ENCODE measurements at regions not wholly inside any gene's neighbourhood (a gene's known extent, or its start where the extent isn't known, plus 50 kb on each side); places are given as distances from the start of the nearest gene placed in this dataset.

DNA sequence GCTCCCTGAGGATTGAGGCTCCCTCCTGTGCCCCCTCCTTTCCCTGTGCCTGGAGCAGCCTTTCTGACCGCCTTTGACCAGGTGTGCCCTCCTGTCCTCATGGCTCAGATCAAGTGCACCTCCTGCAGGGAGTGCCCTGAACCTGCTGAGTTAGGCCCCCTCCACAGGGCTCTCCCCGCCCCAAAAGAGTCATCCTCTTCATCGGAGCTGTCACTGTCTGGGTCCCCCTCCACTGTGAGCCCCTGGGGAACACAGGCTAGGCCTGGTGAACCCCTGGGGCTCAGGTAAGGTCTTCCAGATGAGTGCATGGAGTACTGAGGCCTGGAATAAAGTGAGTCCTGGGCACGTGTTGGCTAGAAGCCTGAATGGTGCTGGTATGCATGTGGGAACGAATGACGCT, 173.5 kb downstream of the INHBB start:
- TF ChIP-seq, protein P1, sequence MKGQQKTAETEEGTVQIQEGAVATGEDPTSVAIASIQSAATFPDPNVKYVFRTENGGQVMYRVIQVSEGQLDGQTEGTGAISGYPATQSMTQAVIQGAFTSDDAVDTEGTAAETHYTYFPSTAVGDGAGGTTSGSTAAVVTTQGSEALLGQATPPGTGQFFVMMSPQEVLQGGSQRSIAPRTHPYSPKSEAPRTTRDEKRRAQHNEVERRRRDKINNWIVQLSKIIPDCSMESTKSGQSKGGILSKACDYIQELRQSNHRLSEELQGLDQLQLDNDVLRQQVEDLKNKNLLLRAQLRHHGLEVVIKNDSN (IDR thresholded peaks at IDR 0.05): no peak
- TF ChIP-seq CEBPB (IDR thresholded peaks at IDR 0.05): no peak
- no peak for TF ChIP-seq RAD21 (IDR thresholded peaks at IDR 0.05; ENCODE audit: low read depth)
- TF ChIP-seq TEAD4 (IDR thresholded peaks at IDR 0.05): no peak
- no peak for TF ChIP-seq YY1 (IDR thresholded peaks at IDR 0.05; ENCODE audit: low read depth)
- no peak for TF ChIP-seq REST (IDR thresholded peaks at IDR 0.05; ENCODE audit: low read depth)
- TF ChIP-seq NFIC (IDR thresholded peaks at IDR 0.05): no peak
- no peak for TF ChIP-seq CREB1 (IDR thresholded peaks at IDR 0.05; ENCODE audit: low read depth)
- no peak for TF ChIP-seq EGR1 (IDR thresholded peaks at IDR 0.05)
- TF ChIP-seq ZBTB7A (IDR thresholded peaks at IDR 0.05; ENCODE audit: low read depth): no peak
- TF ChIP-seq TCF12 (IDR thresholded peaks at IDR 0.05; ENCODE audit: low read depth): no peak
- TF ChIP-seq FOXM1 (IDR thresholded peaks at IDR 0.05; ENCODE audit: borderline replicate concordance, low read depth): no peak
- TF ChIP-seq TAF1 (IDR thresholded peaks at IDR 0.05; ENCODE audit: low read depth): no peak
- TF ChIP-seq, protein P2, sequence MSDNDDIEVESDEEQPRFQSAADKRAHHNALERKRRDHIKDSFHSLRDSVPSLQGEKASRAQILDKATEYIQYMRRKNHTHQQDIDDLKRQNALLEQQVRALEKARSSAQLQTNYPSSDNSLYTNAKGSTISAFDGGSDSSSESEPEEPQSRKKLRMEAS (IDR thresholded peaks at IDR 0.05): no peak
- TF ChIP-seq EP300 (IDR thresholded peaks at IDR 0.05; ENCODE audit: borderline replicate concordance): no peak

- TF ChIP-seq EP300 (IDR thresholded peaks at IDR 0.05; ENCODE audit: borderline replicate concordance) (no peak), RAD21 (IDR thresholded peaks at IDR 0.05; ENCODE audit: low read depth) (no peak), ZBTB7A (IDR thresholded peaks at IDR 0.05; ENCODE audit: low read depth) (no peak), REST (IDR thresholded peaks at IDR 0.05; ENCODE audit: low read depth) (no peak), NFIC (IDR thresholded peaks at IDR 0.05) (no peak), CREB1 (IDR thresholded peaks at IDR 0.05; ENCODE audit: low read depth) (no peak), TCF12 (IDR thresholded peaks at IDR 0.05; ENCODE audit: low read depth) (no peak)
- TF ChIP-seq, protein P1 (IDR thresholded peaks at IDR 0.05): no peak
Observed at GRCh38 chr2:120520454-120520853, 174.5 kb downstream of the INHBB start.

DNA sequence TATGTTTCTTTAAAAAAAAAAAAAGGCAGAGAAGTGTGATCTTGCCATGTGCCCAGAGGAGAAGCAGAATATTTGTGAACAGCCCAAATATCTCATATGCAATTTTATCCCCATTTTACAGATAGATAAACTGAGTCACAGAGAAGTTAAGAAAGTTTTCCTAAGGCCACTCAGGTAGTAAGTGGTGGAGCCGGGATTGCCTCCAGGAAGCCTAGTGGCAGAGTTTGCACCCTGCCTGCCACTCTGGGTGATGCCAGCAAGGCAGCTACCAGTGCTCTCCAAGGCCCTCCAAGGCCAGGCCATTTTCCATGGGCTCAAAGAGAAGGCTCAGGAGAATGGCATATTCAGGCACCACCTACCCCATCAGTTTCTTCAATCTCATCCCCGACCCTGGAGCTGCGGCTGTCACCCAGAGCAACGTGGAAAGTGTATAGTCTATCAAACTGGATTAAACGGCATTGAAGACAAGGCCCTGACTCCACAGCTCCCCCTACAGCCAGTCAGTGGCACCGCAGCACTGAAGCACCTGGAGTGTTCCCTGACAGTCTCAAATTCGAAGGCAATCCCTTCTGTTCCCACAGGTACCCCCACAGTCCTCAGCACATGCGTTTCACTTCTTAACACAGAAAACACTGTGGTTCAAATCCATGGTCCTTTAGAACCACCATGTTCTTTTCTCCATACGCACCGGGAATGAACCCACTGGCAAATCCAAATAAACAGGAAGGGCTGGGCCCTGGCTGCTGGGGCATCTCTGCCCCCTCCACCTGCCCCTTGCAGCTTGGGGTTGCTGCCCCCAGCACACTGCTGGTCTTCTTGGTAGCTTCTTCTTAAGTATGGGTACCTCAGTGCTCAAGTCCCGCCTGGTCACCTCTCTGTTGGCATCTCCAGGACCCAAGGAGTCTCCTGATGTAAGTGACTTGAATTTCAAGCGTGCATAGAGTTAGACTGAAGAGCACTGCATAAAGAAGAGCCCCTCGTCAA, 175.3 kb downstream of the INHBB start:
- TF ChIP-seq RAD21 (IDR thresholded peaks at IDR 0.05; ENCODE audit: low read depth) (peak; percentile 73), FOXM1 (IDR thresholded peaks at IDR 0.05; ENCODE audit: borderline replicate concordance, low read depth) (no peak), YY1 (IDR thresholded peaks at IDR 0.05; ENCODE audit: low read depth) (no peak), ZBTB7A (IDR thresholded peaks at IDR 0.05; ENCODE audit: low read depth) (no peak)
- TF ChIP-seq, protein P1 (IDR thresholded peaks at IDR 0.05): no peak

DNA sequence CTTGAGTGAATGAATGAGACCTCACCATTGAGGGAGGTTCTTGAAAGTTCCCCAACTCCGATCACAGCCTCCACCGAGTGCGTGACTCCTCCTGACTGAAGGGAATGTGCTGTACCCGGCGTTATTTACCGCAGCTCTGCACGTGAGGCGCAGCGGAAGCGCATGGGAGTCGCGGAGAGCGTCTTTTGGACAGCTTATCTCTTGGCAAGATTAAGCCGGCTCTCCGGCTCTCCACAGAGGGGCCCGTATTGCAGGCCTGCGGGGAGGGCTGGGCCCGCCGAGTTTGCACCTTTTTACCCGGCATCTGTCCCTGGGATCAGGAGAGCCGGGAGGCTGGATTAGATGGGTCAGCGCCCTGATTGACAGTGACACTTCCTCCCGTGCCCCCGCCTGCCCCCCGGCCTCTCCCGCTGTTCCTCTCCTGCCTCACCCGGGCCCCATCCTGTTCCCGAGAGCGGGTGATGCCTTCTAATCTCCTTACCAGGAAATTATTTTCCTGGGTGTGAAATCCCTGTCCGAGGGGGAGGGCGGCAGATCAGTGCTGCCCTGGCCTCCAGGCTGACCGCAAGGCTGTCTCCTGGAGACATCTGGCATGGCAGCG, 176.3 kb downstream of the INHBB start:
- TF ChIP-seq TEAD4 (IDR thresholded peaks at IDR 0.05) (no peak), CEBPB (IDR thresholded peaks at IDR 0.05) (no peak), YY1 (IDR thresholded peaks at IDR 0.05; ENCODE audit: low read depth) (no peak), TCF12 (IDR thresholded peaks at IDR 0.05; ENCODE audit: low read depth) (no peak), EP300 (IDR thresholded peaks at IDR 0.05; ENCODE audit: borderline replicate concordance) (no peak), ZBTB7A (IDR thresholded peaks at IDR 0.05; ENCODE audit: low read depth) (no peak), REST (IDR thresholded peaks at IDR 0.05; ENCODE audit: low read depth) (no peak), TAF1 (IDR thresholded peaks at IDR 0.05; ENCODE audit: low read depth) (no peak)
- TF ChIP-seq, protein P1 (IDR thresholded peaks at IDR 0.05): no peak
- TF ChIP-seq, protein P2 (IDR thresholded peaks at IDR 0.05): no peak
